ENCODE measurements at regions not wholly inside any gene's neighbourhood (a gene's known extent, or its start where the extent isn't known, plus 50 kb on each side); places are given as distances from the start of the nearest gene placed in this dataset.

- no peak for TF ChIP-seq ARNT (IDR thresholded peaks at IDR 0.05)
- TF ChIP-seq NFRKB (IDR thresholded peaks at IDR 0.05) = no peak
- TF ChIP-seq ELF4 (IDR thresholded peaks at IDR 0.05) = no peak
- TF ChIP-seq SUZ12 (IDR thresholded peaks at IDR 0.05) = no peak
Measured at GRCh38 chr3:20346369-20346768, 160.4 kb upstream of the SGO1 start.

Measured in HEK293T (cell line).